Fibroblast of lung (primary cell): ENCODE measurements at regions not wholly inside any gene's neighbourhood (a gene's known extent, or its start where the extent isn't known, plus 50 kb on each side); places are given as distances from the start of the nearest gene placed in this dataset.
"Not testable (repeated sequence)": the region's sequence is repeated elsewhere in the genome, so short reads cannot be mapped to it uniquely, and the experiment has no call there.

ENCODE experiments used
- EZH2 ChIP-seq: IDR thresholded peaks from 2 replicates; pipeline ENCODE4 v1.5.1; 2012; ENCODE audit warnings: low read length, control low read depth, mild to moderate bottlenecking; ENCODE audit errors: missing control alignments
- TF ChIP-seq, protein P1 (sequence below), 2 donors: IDR thresholded peaks in 1 of 2; conservative IDR thresholded peaks in 1 of 2; 1 replicate in 1 of 2; 2 replicates in 1 of 2; pipeline ENCODE4 v1.5.1; 2011 to 2012; ENCODE audit warnings: low read length in 2 of 2, control low read depth in 1 of 2, inconsistent platforms in 1 of 2, low read depth in 1 of 2, mild to moderate bottlenecking in 1 of 2

DNA sequence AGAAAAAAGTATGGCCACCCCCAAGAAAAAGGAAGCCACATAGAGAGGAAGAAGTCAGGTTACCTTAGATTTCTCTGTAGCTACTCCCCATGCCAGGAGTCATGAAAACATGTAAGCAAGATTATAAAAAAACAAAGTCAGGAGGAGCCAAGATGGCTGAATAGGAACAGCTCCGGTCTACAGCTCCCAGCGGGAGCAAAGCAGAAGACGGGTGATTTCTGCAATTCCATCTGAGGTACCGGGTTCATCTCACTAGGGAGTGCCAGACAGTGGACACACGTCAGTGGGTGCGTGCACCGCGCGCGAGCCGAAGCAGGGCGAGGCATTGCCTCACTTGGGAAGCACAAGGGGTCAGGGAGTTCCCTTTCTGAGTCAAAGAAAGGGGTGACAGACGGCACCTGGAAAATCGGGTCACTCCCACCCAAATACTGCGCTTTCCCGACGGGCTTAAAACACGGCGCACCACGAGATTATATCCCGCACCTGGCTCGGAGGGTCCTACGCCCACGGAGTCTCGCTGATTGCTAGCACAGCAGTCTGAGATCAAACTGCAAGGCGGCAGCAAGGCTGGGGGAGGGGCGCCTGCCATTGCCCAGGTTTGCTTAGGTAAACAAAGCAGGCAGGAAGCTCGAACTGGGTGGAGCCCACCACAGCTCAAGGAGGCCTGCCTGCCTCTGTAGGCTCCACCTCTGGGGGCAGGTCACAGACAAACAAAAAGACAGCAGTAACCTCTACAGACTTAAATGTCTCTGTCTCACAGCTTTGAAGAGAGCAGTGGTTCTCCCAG, 347.3 kb downstream of the HINT1 start:
- TF ChIP-seq, protein P1, sequence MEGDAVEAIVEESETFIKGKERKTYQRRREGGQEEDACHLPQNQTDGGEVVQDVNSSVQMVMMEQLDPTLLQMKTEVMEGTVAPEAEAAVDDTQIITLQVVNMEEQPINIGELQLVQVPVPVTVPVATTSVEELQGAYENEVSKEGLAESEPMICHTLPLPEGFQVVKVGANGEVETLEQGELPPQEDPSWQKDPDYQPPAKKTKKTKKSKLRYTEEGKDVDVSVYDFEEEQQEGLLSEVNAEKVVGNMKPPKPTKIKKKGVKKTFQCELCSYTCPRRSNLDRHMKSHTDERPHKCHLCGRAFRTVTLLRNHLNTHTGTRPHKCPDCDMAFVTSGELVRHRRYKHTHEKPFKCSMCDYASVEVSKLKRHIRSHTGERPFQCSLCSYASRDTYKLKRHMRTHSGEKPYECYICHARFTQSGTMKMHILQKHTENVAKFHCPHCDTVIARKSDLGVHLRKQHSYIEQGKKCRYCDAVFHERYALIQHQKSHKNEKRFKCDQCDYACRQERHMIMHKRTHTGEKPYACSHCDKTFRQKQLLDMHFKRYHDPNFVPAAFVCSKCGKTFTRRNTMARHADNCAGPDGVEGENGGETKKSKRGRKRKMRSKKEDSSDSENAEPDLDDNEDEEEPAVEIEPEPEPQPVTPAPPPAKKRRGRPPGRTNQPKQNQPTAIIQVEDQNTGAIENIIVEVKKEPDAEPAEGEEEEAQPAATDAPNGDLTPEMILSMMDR (conservative IDR thresholded peaks at IDR 0.05 in 1 of 2, IDR thresholded peaks at IDR 0.05 in 1 of 2; ENCODE audit: low read depth in 1 of 2, low read length in 2 of 2) = not testable (repeated sequence)
- not testable (repeated sequence) for TF ChIP-seq EZH2
